ENCODE measurements at regions not wholly inside any gene's neighbourhood (a gene's known extent, or its start where the extent isn't known, plus 50 kb on each side); places are given as distances from the start of the nearest gene placed in this dataset.
A peak's percentile ranks its signal among the peaks of the same experiment; 100 is the strongest.

- Mint-ChIP-seq H3K27ac (peak overlapping the region in 1 of 7 donors; percentile 3), H3K27me3 (ENCODE audit: low read depth in 3 of 3) (peaks cover 0 to 3% (median 2%) of the 10 kb centered on the region in 3 donors), H3K4me3 (no peak overlapping the region), H3K36me3 (no peaks in the 10 kb centered on the region), H3K9me3 (peaks cover 0 to 10% (median 1%) of the 10 kb centered on the region in 7 donors), H3K4me1 (peaks cover 2% of the 10 kb centered on the region)
- no peak overlapping the region for H3K27ac ChIP-seq (ENCODE audit: low read depth in 1 of 2, low read length in 2 of 2)
- no peak overlapping the region for H2AFZ ChIP-seq (ENCODE audit: insufficient read depth, low read depth, low read length, poor library complexity, severe bottlenecking)
- no peak for DNase-seq
- H3K9ac ChIP-seq (ENCODE audit: insufficient read depth, low read length, poor library complexity, severe bottlenecking) = no peak overlapping the region
- TF ChIP-seq, protein P1, sequence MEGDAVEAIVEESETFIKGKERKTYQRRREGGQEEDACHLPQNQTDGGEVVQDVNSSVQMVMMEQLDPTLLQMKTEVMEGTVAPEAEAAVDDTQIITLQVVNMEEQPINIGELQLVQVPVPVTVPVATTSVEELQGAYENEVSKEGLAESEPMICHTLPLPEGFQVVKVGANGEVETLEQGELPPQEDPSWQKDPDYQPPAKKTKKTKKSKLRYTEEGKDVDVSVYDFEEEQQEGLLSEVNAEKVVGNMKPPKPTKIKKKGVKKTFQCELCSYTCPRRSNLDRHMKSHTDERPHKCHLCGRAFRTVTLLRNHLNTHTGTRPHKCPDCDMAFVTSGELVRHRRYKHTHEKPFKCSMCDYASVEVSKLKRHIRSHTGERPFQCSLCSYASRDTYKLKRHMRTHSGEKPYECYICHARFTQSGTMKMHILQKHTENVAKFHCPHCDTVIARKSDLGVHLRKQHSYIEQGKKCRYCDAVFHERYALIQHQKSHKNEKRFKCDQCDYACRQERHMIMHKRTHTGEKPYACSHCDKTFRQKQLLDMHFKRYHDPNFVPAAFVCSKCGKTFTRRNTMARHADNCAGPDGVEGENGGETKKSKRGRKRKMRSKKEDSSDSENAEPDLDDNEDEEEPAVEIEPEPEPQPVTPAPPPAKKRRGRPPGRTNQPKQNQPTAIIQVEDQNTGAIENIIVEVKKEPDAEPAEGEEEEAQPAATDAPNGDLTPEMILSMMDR (IDR thresholded peaks at IDR 0.05) = no peak
- intact Hi-C loops (cut with micrococcal nuclease) = no loop called here
- no peaks in the 10 kb centered on the region for H3K36me3 ChIP-seq (replicated peaks in 1 of 2; ENCODE audit: control insufficient read depth in 1 of 2, insufficient read depth in 2 of 2, low read length in 2 of 2)
- WGBS (ENCODE audit: insufficient coverage) = 90% methylated on average over 5 of the region's 6 CpGs
- H3K9me3 ChIP-seq (replicated peaks in 1 of 2; ENCODE audit: control insufficient read depth in 1 of 2, insufficient read depth in 1 of 2, low read length in 2 of 2) = no peaks in the 10 kb centered on the region
- no peaks in the 10 kb centered on the region for H3K79me2 ChIP-seq (ENCODE audit: insufficient read depth, low read length)
- H4K20me1 ChIP-seq (ENCODE audit: insufficient read depth, low read length) = no peaks in the 10 kb centered on the region
- no peaks in the 10 kb centered on the region for H3K27me3 ChIP-seq (ENCODE audit: control insufficient read depth in 2 of 2, insufficient read depth in 2 of 2, low read length in 2 of 2)
- H3K4me1 ChIP-seq (ENCODE audit: control insufficient read depth in 1 of 2, insufficient read depth in 2 of 2, low read length in 2 of 2) = no peaks in the 10 kb centered on the region
- no peak overlapping the region for H3K4me3 ChIP-seq (replicated peaks in 1 of 3; ENCODE audit: low read depth in 2 of 3, low read length in 3 of 3)
- H3K4me2 ChIP-seq (replicated peaks; ENCODE audit: extremely low read depth, low read length, poor library complexity, severe bottlenecking) = no peak overlapping the region
Observed at GRCh38 chr6:166850677-166851076, 105.7 kb downstream of the RNASET2 start.

GRCh38 chr6:166849749-166850183 lies 106.6 kb downstream of the RNASET2 start:
- TF ChIP-seq, protein P1 (IDR thresholded peaks at IDR 0.05) = no peak
- Histone ChIP-seq H3K36me3 (replicated peaks in 1 of 2; ENCODE audit: control insufficient read depth in 1 of 2, insufficient read depth in 2 of 2, low read length in 2 of 2) (no peaks in the 10 kb centered on the region), H3K4me3 (replicated peaks in 1 of 3; ENCODE audit: low read depth in 2 of 3, low read length in 3 of 3) (no peak overlapping the region), H3K27ac (ENCODE audit: low read depth in 1 of 2, low read length in 2 of 2) (no peak overlapping the region), H3K4me1 (ENCODE audit: control insufficient read depth in 1 of 2, insufficient read depth in 2 of 2, low read length in 2 of 2) (no peaks in the 10 kb centered on the region), H4K20me1 (ENCODE audit: insufficient read depth, low read length) (no peaks in the 10 kb centered on the region), H3K9ac (ENCODE audit: insufficient read depth, low read length, poor library complexity, severe bottlenecking) (no peak overlapping the region), H3K27me3 (ENCODE audit: control insufficient read depth in 2 of 2, insufficient read depth in 2 of 2, low read length in 2 of 2) (no peaks in the 10 kb centered on the region), H2AFZ (ENCODE audit: insufficient read depth, low read depth, low read length, poor library complexity, severe bottlenecking) (no peak overlapping the region), H3K9me3 (replicated peaks in 1 of 2; ENCODE audit: control insufficient read depth in 1 of 2, insufficient read depth in 1 of 2, low read length in 2 of 2) (no peaks in the 10 kb centered on the region), H3K79me2 (ENCODE audit: insufficient read depth, low read length) (no peaks in the 10 kb centered on the region), H3K4me2 (replicated peaks; ENCODE audit: extremely low read depth, low read length, poor library complexity, severe bottlenecking) (no peak overlapping the region)
- no peak overlapping the region for H3K4me3 Mint-ChIP-seq
- peaks cover 2% of the 10 kb centered on the region for H3K4me1 Mint-ChIP-seq
- intact Hi-C loops (cut with micrococcal nuclease) = no loop called here
- no peaks in the 10 kb centered on the region for H3K36me3 Mint-ChIP-seq
- H3K27ac Mint-ChIP-seq = no peak overlapping the region
- DNase-seq = no peak
- H3K9me3 Mint-ChIP-seq = peaks cover 0 to 14% (median 0%) of the 10 kb centered on the region in 7 donors
- 88% methylated on average over 8 of the region's 15 CpGs for WGBS (ENCODE audit: insufficient coverage)
- peaks cover 0 to 5% (median 2%) of the 10 kb centered on the region in 3 donors for H3K27me3 Mint-ChIP-seq (ENCODE audit: low read depth in 3 of 3)
